Right lobe of liver (tissue), 6 donors: ENCODE measurements at regions not wholly inside any gene's neighbourhood (a gene's known extent, or its start where the extent isn't known, plus 50 kb on each side); places are given as distances from the start of the nearest gene placed in this dataset.

ENCODE experiments used
- ATAC-seq, 4 donors: fragments of 200-7000 bp; cut with Tn5 transposase; one replicate each; pipeline ENCODE4 v1.9.1; 2020; ENCODE audit warnings: mild to moderate bottlenecking in 4 of 4, moderate library complexity in 4 of 4
- DNase-seq, 3 donors: peaks; one replicate each; pipeline ENCODE4 v3.0.0-alpha.2; 2020
- H3K27ac ChIP-seq, 3 donors: fragments of 200-600 bp; one replicate each; pipeline ENCODE4 v1.8.0; 2022
- H3K27me3 ChIP-seq, 2 donors: fragments of 200-600 bp; one replicate each; pipeline ENCODE4 v1.8.0; 2022
- H3K36me3 ChIP-seq, 4 donors: fragments of 200-600 bp; sonication (generic) in 1 of 4; one replicate each; pipeline versions ENCODE4 v1.5.1 to v1.8.0; 2017 to 2022; ENCODE audit warnings: control low read depth in 1 of 4
- H3K4me1 ChIP-seq, 4 donors: fragments of 200-600 bp; sonication (generic) in 1 of 4; one replicate each; pipeline versions ENCODE4 v1.5.1 to v1.8.0; 2017 to 2022; ENCODE audit warnings: control low read depth in 1 of 4
- H3K4me3 ChIP-seq, 3 donors: fragments of 200-600 bp; one replicate each; pipeline ENCODE4 v1.8.0; 2022
- H3K9me3 ChIP-seq, 4 donors: fragments of 200-600 bp; sonication (generic) in 1 of 4; one replicate each; pipeline versions ENCODE4 v1.5.1 to v1.8.0; 2017 to 2022; ENCODE audit warnings: control low read depth in 1 of 4
- POLR2A ChIP-seq: fragments of 450-650 bp; IDR thresholded peaks from one replicate; pipeline ENCODE4 v1.6.1; 2017; ENCODE audit warnings: antibody characterized with exemption, mild to moderate bottlenecking
- WGBS: methylation state at CpG from one replicate; pipeline ENCODE4 v1.1.6; 2018; ENCODE audit warnings: low coverage, low lambda C conversion rate; ENCODE audit not compliant: insufficient coverage; ENCODE audit errors: missing lambda C conversion rate; 5-methylcytosine and 5-hydroxymethylcytosine counted together
- intact Hi-C, 2 donors: fragments of 100-400 bp; cut with DNase I; formaldehyde crosslinking; loops; one replicate each; pipeline versions ENCODE4 v1.11.2 to v1.14.1; 2022
- TF ChIP-seq, protein P1 (sequence below), 4 donors: fragments of 200-600 bp in 3 of 4; fragments of 450-650 bp in 1 of 4; IDR thresholded peaks; one replicate each; pipeline versions ENCODE4 v1.5.1 to v1.8.0; 2016 to 2022; ENCODE audit warnings: antibody characterized with exemption in 4 of 4, mild to moderate bottlenecking in 2 of 4
- donor health status: DM: no; HTN: yes; CAD: no.
- donor health status: DM: no; HTN: no; CAD: no.
- donor health status: DM: no; HTN: no; CAD: no.
- donor health status: DM: no; HTN: yes; CAD: no.
- donor health status: DM: no; HTN: yes; CAD: no.

DNA sequence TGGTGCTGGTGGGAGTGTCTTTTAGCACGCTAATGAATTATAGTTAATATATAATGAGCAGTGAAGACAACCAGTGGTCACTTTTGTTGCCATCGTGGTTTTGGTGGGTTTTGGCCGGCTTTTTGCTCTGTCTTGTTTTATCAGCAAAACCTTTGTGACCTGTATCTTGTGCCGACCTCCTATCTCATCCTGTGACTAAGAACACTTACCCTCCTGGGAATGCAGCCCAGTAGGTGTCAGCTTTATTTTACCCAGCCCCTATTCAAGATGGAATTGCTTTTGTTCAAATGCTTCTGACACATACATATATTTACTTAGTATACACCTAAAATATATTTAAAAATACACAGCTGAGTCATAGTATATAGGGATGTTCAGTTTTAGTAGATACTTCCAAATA is 770.3 kb downstream of the PDCD6IP start:
- 30% methylated on average over 4 of the region's 4 CpGs for WGBS
- Histone ChIP-seq H3K27ac (no peak overlapping the region), H3K27me3 (no peaks in the 10 kb centered on the region), H3K36me3 (no peaks in the 10 kb centered on the region), H3K4me3 (no peak overlapping the region), H3K9me3 (no peaks in the 10 kb centered on the region), H3K4me1 (no peaks in the 10 kb centered on the region)
- DNase-seq = no peak
- intact Hi-C loops = no loop called here
- ATAC-seq = no peak
- no peak for TF ChIP-seq POLR2A
- TF ChIP-seq, protein P1, sequence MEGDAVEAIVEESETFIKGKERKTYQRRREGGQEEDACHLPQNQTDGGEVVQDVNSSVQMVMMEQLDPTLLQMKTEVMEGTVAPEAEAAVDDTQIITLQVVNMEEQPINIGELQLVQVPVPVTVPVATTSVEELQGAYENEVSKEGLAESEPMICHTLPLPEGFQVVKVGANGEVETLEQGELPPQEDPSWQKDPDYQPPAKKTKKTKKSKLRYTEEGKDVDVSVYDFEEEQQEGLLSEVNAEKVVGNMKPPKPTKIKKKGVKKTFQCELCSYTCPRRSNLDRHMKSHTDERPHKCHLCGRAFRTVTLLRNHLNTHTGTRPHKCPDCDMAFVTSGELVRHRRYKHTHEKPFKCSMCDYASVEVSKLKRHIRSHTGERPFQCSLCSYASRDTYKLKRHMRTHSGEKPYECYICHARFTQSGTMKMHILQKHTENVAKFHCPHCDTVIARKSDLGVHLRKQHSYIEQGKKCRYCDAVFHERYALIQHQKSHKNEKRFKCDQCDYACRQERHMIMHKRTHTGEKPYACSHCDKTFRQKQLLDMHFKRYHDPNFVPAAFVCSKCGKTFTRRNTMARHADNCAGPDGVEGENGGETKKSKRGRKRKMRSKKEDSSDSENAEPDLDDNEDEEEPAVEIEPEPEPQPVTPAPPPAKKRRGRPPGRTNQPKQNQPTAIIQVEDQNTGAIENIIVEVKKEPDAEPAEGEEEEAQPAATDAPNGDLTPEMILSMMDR (IDR thresholded peaks at IDR 0.05) = no peak

DNA sequence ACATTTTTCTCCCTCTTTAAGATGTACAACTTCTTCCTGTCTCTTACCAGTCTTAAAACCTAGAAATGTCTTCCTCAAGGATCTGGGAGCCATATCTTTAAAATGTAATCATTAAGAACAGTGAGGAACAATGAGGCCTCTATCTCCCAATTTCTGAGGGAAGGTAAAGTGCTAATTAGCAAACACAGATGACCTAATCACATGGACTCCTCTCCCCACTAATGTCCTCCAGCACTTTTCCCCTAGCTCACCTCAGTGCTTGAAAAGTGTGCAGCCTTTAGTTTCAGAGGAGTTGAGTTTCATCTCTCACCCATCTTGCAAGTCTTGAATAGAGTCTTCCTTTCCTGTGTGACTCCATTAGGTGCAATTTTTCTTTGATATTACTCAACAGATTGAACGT is 771.0 kb downstream of the PDCD6IP start:
- H3K27ac ChIP-seq = no peak overlapping the region
- no peaks in the 10 kb centered on the region for H3K27me3 ChIP-seq
- no peak overlapping the region for H3K4me3 ChIP-seq
- DNase-seq (no peak), ATAC-seq (no peak)
- intact Hi-C loops = no loop called here
- TF ChIP-seq, protein P1 (IDR thresholded peaks at IDR 0.05) = no peak
- TF ChIP-seq POLR2A = no peak
- H3K9me3 ChIP-seq = no peaks in the 10 kb centered on the region
- no peaks in the 10 kb centered on the region for H3K4me1 ChIP-seq
- no peaks in the 10 kb centered on the region for H3K36me3 ChIP-seq
- WGBS = 6% methylated on average over 1 of the region's 1 CpG

DNA sequence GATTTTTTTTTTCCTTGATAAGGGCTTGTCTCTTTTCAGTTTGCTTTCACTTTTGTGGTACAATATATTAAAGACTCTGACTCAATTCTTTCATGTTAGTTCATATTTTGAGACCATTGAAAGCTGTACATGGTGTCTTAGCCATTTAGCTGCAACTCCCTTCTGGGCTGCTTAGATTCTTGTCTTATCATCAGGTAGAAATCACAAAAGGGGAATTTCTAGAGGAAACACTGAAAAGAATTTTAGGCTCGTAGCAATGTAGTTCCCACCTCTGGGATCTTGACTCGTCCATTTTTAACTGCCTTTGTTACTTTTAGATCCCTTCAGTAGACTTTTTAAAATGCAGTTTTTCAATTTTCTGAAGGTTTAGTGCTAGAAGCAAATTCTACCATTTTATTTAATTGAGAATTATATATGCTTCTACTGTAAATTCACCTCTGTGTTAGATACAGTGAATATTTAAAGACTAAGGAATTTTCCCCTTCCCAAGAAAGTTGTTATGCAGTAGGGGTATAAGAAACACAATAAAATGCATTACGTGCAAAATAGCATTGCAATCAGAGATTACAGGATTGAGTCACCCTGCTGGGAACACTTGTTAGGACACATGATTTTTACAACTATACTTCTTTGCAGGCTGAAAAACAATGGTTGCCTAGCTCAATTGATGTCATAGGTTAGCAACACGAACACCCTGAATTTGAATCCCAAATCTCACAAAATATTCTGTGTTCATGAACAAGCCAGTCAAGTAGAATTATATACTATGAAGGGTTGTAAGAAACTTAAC is 772.7 kb downstream of the PDCD6IP start:
- Histone ChIP-seq H3K9me3 (no peaks in the 10 kb centered on the region), H3K27me3 (no peaks in the 10 kb centered on the region), H3K27ac (no peak overlapping the region), H3K36me3 (no peaks in the 10 kb centered on the region), H3K4me3 (no peak overlapping the region), H3K4me1 (no peaks in the 10 kb centered on the region)
- TF ChIP-seq, protein P1 (IDR thresholded peaks at IDR 0.05) = no peak
- TF ChIP-seq POLR2A = no peak
- ATAC-seq (no peak), DNase-seq (no peak)
- intact Hi-C loops = no loop called here
- WGBS = 40% methylated on average over 4 of the region's 4 CpGs

DNA sequence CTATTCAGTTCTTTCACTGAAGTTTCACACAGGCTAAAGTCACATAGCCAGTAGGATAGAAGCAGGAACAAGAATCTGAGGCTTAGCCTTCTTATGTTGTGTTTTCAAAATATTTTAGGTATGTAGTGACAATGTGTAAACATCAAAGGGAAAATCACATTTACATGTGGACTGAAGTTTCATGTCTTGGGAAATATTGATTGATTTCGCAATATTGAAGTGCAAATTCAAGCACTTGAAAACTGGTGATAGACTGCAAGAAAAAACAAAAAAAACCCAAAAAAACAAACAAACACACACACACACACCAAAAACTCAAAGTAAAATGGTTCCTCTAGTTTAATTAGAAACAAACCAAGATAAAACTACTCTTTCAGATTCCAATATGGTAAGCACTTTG is 773.3 kb downstream of the PDCD6IP start:
- ATAC-seq (no peak), DNase-seq (no peak)
- Histone ChIP-seq H3K4me1 (no peaks in the 10 kb centered on the region), H3K4me3 (no peak overlapping the region), H3K27me3 (no peaks in the 10 kb centered on the region), H3K36me3 (no peaks in the 10 kb centered on the region), H3K9me3 (no peaks in the 10 kb centered on the region), H3K27ac (no peak overlapping the region)
- intact Hi-C loops = no loop called here
- TF ChIP-seq, protein P1 (IDR thresholded peaks at IDR 0.05) = no peak
- no peak for TF ChIP-seq POLR2A
- WGBS = 53% methylated on average over 1 of the region's 1 CpG
